Ascending aorta (tissue), 2 donors: ENCODE measurements at regions not wholly inside any gene's neighbourhood (a gene's known extent, or its start where the extent isn't known, plus 50 kb on each side); places are given as distances from the start of the nearest gene placed in this dataset.

Source experiments
- DNase-seq, 2 donors: peaks; one replicate each; pipeline ENCODE4 v3.0.0-alpha.2; 2019; ENCODE audit warnings: low spot score in 2 of 2
- H3K27ac ChIP-seq, 2 donors: fragments of 200-600 bp; sonication (generic); one replicate each; pipeline ENCODE4 v1.5.1; 2016 to 2017; ENCODE audit warnings: mild to moderate bottlenecking in 1 of 2
- H3K27me3 ChIP-seq: fragments of 200-600 bp; sonication (generic); one replicate; pipeline ENCODE4 v1.5.1; 2017
- H3K36me3 ChIP-seq, 2 donors: fragments of 200-600 bp; sonication (generic); one replicate each; pipeline ENCODE4 v1.5.1; 2016
- H3K4me1 ChIP-seq, 2 donors: fragments of 200-600 bp; sonication (generic); one replicate each; pipeline ENCODE4 v1.5.1; 2016 to 2017; ENCODE audit warnings: mild to moderate bottlenecking in 1 of 2
- H3K4me3 ChIP-seq, 2 donors: fragments of 200-600 bp; sonication (generic); one replicate each; pipeline ENCODE4 v1.5.1; 2016 to 2017; ENCODE audit warnings: mild to moderate bottlenecking in 1 of 2
- H3K9me3 ChIP-seq, 2 donors: fragments of 200-600 bp; sonication (generic); one replicate each; pipeline ENCODE4 v1.5.1; 2016
- CTCF ChIP-seq, 3 experiments: fragments of 200-600 bp in 2 of 3; fragments of 450-650 bp in 1 of 3; sonication (generic) in 2 of 3; IDR thresholded peaks; one replicate each; pipeline ENCODE4 v1.5.1; 2016 to 2019; ENCODE audit warnings: antibody characterized with exemption in 3 of 3, mild to moderate bottlenecking in 1 of 3, moderate library complexity in 1 of 3
- intact Hi-C: fragments of 100-400 bp; cut with DNase I; formaldehyde crosslinking; loops from one replicate; pipeline ENCODE4 v1.15.1; 2023

DNA sequence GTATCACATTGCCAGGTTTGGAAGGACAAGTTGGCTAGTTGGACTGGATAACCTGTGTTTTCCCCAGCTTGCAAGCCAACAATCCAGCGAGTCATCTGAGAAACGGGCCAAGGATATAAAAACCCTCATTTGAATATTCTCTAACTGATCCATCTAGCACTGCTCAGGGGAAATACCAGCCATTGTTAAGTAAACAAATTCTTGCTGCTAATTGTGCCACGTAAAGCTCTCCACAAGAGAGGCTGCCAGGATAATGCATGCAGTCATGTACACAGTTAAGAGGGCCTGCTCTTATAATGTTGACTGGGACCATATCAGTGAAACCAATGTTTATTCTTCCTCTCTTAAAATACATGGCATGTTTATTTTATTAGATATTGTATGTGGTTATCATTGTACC, 663.2 kb upstream of the SGCG start:
- no peaks in the 10 kb centered on the region for H3K4me1 ChIP-seq
- intact Hi-C loops: no loop called here
- no peak for TF ChIP-seq CTCF (IDR thresholded peaks at IDR 0.05)

GRCh38 chr13:22536851-22537250, 643.9 kb upstream of the SGCG start:
- no peak overlapping the region for H3K4me3 ChIP-seq
- intact Hi-C loops: no loop called here

More for the DNA sequence above, 663.2 kb upstream of the SGCG start:
- no peak for DNase-seq
- Histone ChIP-seq H3K27me3 (no peaks in the 10 kb centered on the region), H3K9me3 (no peaks in the 10 kb centered on the region), H3K4me3 (no peak overlapping the region), H3K27ac (no peak overlapping the region), H3K36me3 (no peaks in the 10 kb centered on the region)

GRCh38 chr13:22538400-22538799, 642.4 kb upstream of the SGCG start:
- no peak for TF ChIP-seq CTCF (IDR thresholded peaks at IDR 0.05)
- intact Hi-C loops: no loop called here
- H3K9me3 ChIP-seq: no peaks in the 10 kb centered on the region

More at GRCh38 chr13:22536851-22537250, 643.9 kb upstream of the SGCG start:
- no peaks in the 10 kb centered on the region for H3K27me3 ChIP-seq
- no peaks in the 10 kb centered on the region for H3K36me3 ChIP-seq
- H3K27ac ChIP-seq: no peak overlapping the region
- H3K9me3 ChIP-seq: no peaks in the 10 kb centered on the region
- TF ChIP-seq CTCF (IDR thresholded peaks at IDR 0.05): no peak
- no peak for DNase-seq
- H3K4me1 ChIP-seq: no peaks in the 10 kb centered on the region

GRCh38 chr13:22549126-22549525, 631.7 kb upstream of the SGCG start:
- Histone ChIP-seq H3K9me3 (no peaks in the 10 kb centered on the region), H3K4me3 (no peak overlapping the region), H3K36me3 (no peaks in the 10 kb centered on the region), H3K4me1 (no peaks in the 10 kb centered on the region), H3K27ac (no peak overlapping the region), H3K27me3 (no peaks in the 10 kb centered on the region)
- no peak for DNase-seq
- no peak for TF ChIP-seq CTCF (IDR thresholded peaks at IDR 0.05)
- intact Hi-C loops: no loop called here

More at GRCh38 chr13:22538400-22538799, 642.4 kb upstream of the SGCG start:
- DNase-seq: no peak
- H3K4me3 ChIP-seq: no peak overlapping the region
- H3K27me3 ChIP-seq: no peaks in the 10 kb centered on the region
- no peak overlapping the region for H3K27ac ChIP-seq
- no peaks in the 10 kb centered on the region for H3K36me3 ChIP-seq
- no peaks in the 10 kb centered on the region for H3K4me1 ChIP-seq

- Histone ChIP-seq H3K4me1 (no peaks in the 10 kb centered on the region), H3K36me3 (no peaks in the 10 kb centered on the region), H3K4me3 (no peak overlapping the region), H3K9me3 (no peaks in the 10 kb centered on the region), H3K27ac (no peak overlapping the region), H3K27me3 (no peaks in the 10 kb centered on the region)
- intact Hi-C loops: no loop called here
- no peak for DNase-seq
- TF ChIP-seq CTCF (IDR thresholded peaks at IDR 0.05): no peak
Measured at GRCh38 chr13:22561581-22561980, 619.2 kb upstream of the SGCG start.

- H3K9me3 ChIP-seq: no peaks in the 10 kb centered on the region
- intact Hi-C loops: no loop called here
- H3K27me3 ChIP-seq: no peaks in the 10 kb centered on the region
- H3K4me3 ChIP-seq: no peak overlapping the region
- H3K36me3 ChIP-seq: no peaks in the 10 kb centered on the region
- H3K27ac ChIP-seq: no peak overlapping the region
- DNase-seq: no peak
- no peaks in the 10 kb centered on the region for H3K4me1 ChIP-seq
- no peak for TF ChIP-seq CTCF (IDR thresholded peaks at IDR 0.05)
Measured at GRCh38 chr13:22562116-22562515, 618.7 kb upstream of the SGCG start.
